ENCODE measurements at regions not wholly inside any gene's neighbourhood (a gene's known extent, or its start where the extent isn't known, plus 50 kb on each side); places are given as distances from the start of the nearest gene placed in this dataset.
"Not testable (repeated sequence)": the region's sequence is repeated elsewhere in the genome, so short reads cannot be mapped to it uniquely, and the experiment has no call there.

- H3K27me3 ChIP-seq (ENCODE audit: control insufficient read depth in 2 of 2, insufficient read depth in 2 of 2, low read length in 2 of 2); intact Hi-C loops (cut with micrococcal nuclease); H3K9ac ChIP-seq (ENCODE audit: insufficient read depth in 1 of 2, low read depth in 2 of 2, low read length in 2 of 2); ATAC-seq; H3K4me3 ChIP-seq; H3K9me3 ChIP-seq (replicated peaks; ENCODE audit: control insufficient read depth, insufficient read depth, low read depth, low read length); H4K20me1 ChIP-seq (replicated peaks; ENCODE audit: control insufficient read depth, insufficient read depth, low read length); CTCF ChIA-PET (ENCODE audit: low intra/inter-chr PET ratio); H3K36me3 ChIP-seq (ENCODE audit: control insufficient read depth, insufficient read depth, low read length); H3K27ac ChIP-seq (ENCODE audit: extremely low read depth, low read depth, low read length); DNase-seq (ENCODE audit: extremely low read depth in 1 of 4, low spot score in 3 of 4); FAIRE-seq; POLR2A ChIA-PET; in situ Hi-C loops (cut with MboI); H3K9me1 ChIP-seq (ENCODE audit: control insufficient read depth, insufficient read depth, low read length); H3K79me2 ChIP-seq (ENCODE audit: control insufficient read depth, insufficient read depth, low read length); H3K4me2 ChIP-seq (ENCODE audit: insufficient read depth, low read length); BruUV-seq (replicated peaks); H3K4me1 ChIP-seq (replicated peaks in 1 of 2; ENCODE audit: control insufficient read depth in 2 of 2, insufficient read depth in 2 of 2, low read length in 2 of 2); H2AFZ ChIP-seq (ENCODE audit: low read depth, low read length): not testable (repeated sequence)
- 0 out of 2 replicates have a peak, but pooled peaks have one; percentile 30 for TF ChIP-seq NFE2 (IDR thresholded peaks at IDR 0.05; ENCODE audit: low read depth)
- TF ChIP-seq RFX1 (IDR thresholded peaks at IDR 0.05), result peak; percentile 40
- TF ChIP-seq C11orf30 (IDR thresholded peaks at IDR 0.05; ENCODE audit: low read depth), result peak; percentile 58; the same call in 1 of the 2 replicates
- peak; percentile 87 for TF ChIP-seq FOXJ2 (tag; IDR thresholded peaks at IDR 0.05)
- peak; percentile 88 for TF ChIP-seq MAFG (tag; conservative IDR thresholded peaks at IDR 0.05)
- TF ChIP-seq ZNF316 (IDR thresholded peaks at IDR 0.05), result peak; percentile 60
- 0% methylated on average over 2 of the region's 2 CpGs for WGBS (ENCODE audit: insufficient coverage, low coverage, missing lambda C conversion rate)
Observed at GRCh38 chr20:25879096-25879495, 182.4 kb upstream of the ZNF337 start.

- BruUV-seq (replicated peaks), result not testable (repeated sequence)
Observed at GRCh38 chr20:25868650-25868979, 172.0 kb upstream of the ZNF337 start.

More at GRCh38 chr20:25868650-25868979, 172.0 kb upstream of the ZNF337 start:
- intact Hi-C loops (cut with micrococcal nuclease); H3K9ac ChIP-seq (ENCODE audit: insufficient read depth in 1 of 2, low read depth in 2 of 2, low read length in 2 of 2); FAIRE-seq; H2AFZ ChIP-seq (ENCODE audit: low read depth, low read length); H3K4me3 ChIP-seq; H3K27ac ChIP-seq (ENCODE audit: extremely low read depth, low read depth, low read length); H3K9me1 ChIP-seq (ENCODE audit: control insufficient read depth, insufficient read depth, low read length); ATAC-seq; H3K4me2 ChIP-seq (ENCODE audit: insufficient read depth, low read length); H3K36me3 ChIP-seq (ENCODE audit: control insufficient read depth, insufficient read depth, low read length); H3K79me2 ChIP-seq (ENCODE audit: control insufficient read depth, insufficient read depth, low read length); POLR2A ChIA-PET; CTCF ChIA-PET (ENCODE audit: low intra/inter-chr PET ratio); DNase-seq (ENCODE audit: extremely low read depth in 1 of 4, low spot score in 3 of 4); H3K9me3 ChIP-seq (replicated peaks; ENCODE audit: control insufficient read depth, insufficient read depth, low read depth, low read length); H4K20me1 ChIP-seq (replicated peaks; ENCODE audit: control insufficient read depth, insufficient read depth, low read length): not testable (repeated sequence)
- peaks cover 0 to 51% of the 10 kb centered on the region in 2 experiments; a peak in 3 of 5 replicates for H3K27me3 ChIP-seq (ENCODE audit: control insufficient read depth in 2 of 2, insufficient read depth in 2 of 2, low read length in 2 of 2)
- H3K4me1 ChIP-seq (replicated peaks in 1 of 2; ENCODE audit: control insufficient read depth in 2 of 2, insufficient read depth in 2 of 2, low read length in 2 of 2), result peaks cover 0 to 11% of the 10 kb centered on the region in 2 experiments; a peak in 3 of 5 replicates
- in situ Hi-C loops (cut with MboI), result loop anchor here (10.0 to 25.0 kb wide), 2 partner anchors 74 to 194 kb away; no protein-coding TSS in a partner anchor
- WGBS (ENCODE audit: insufficient coverage, low coverage, missing lambda C conversion rate), result 0% methylated on average over 9 of the region's 17 CpGs
